ENCODE measurements at regions not wholly inside any gene's neighbourhood (a gene's known extent, or its start where the extent isn't known, plus 50 kb on each side); places are given as distances from the start of the nearest gene placed in this dataset.

DNA sequence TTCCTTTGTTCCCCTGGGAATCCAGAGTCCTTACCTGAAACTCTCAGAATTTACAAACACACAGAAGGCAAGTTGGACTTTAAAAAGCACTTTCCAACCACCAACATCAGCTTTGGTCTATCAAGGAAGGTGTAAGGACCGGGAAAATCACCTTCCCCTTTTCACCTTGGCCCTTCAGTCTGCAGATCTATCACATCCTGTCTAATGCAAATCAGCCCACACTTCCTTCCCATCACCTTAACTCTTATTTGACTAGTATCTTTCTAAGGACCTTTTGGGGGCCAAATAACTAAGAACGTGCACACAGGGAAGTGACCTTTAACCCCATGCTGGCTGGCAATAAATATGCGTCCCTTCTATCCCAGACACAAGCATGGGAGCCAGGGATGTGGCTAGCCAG, 320.6 kb downstream of the ARRDC4 start (continued):
- TF ChIP-seq ZBTB33 (IDR thresholded peaks at IDR 0.05; ENCODE audit: extremely low read depth, insufficient replicate concordance, low read length): no peak
- TF ChIP-seq FOSL1 (IDR thresholded peaks at IDR 0.05; ENCODE audit: low read depth): no peak
- no peak for TF ChIP-seq ELF1 (IDR thresholded peaks at IDR 0.05; ENCODE audit: borderline replicate concordance, low read depth)

DNA sequence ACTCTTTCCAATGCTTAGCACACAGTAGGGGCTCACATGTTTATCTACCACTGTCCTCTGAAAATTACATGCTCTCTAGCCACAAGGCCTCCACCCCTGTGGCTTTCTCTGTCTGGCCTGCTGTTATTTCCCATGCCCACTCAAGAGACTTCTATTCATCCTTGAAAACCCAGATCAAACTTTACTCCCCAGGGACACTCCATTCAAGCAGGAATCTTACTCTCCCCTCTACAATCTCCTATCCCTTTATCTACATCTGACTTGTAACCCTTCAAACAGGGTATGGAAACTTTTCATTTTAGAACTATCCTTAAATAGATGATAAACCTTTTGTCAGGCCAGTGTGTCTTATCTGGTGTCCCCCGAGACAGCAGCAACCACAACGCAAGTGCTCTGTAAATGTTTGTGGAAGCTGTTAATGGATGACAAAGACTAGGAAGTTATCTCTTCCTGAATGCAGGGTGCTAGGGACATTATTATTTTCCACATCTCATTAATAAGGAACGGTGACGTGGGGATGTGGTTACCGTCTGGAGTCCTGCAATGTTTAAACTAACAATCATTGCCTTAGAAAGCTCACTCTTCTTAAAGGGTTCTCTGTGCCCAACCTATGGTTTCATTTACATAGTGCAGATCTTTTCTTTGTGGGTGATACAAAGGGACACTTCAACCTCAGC, 322.3 kb downstream of the ARRDC4 start:
- H3K4me1 ChIP-seq (ENCODE audit: control insufficient read depth in 1 of 2, insufficient read depth in 2 of 2, low read length in 2 of 2): no peaks in the 10 kb centered on the region
- no peak overlapping the region for H3K4me3 ChIP-seq (replicated peaks in 1 of 2; ENCODE audit: low read depth in 1 of 2, low read length in 2 of 2)
- no peak overlapping the region for H3K4me2 ChIP-seq (ENCODE audit: low read length)
- ATAC-seq (no peak), DNase-seq (ENCODE audit: low read depth, low spot score) (no peak)
- ChIA-PET CTCF (no interaction called here), POLR2A (no interaction called here), RAD21 (ENCODE audit: low non-redundant PET in 1 of 2, low total read pairs in 2 of 2, uncharacterized antibody in 2 of 2, unreplicated experiment in 2 of 2) (no interaction called here)
- no peak for TF ChIP-seq ZBTB33 (IDR thresholded peaks at IDR 0.05; ENCODE audit: extremely low read depth, insufficient replicate concordance, low read length)
- no peak for TF ChIP-seq ZFX (IDR thresholded peaks at IDR 0.05)
- TF ChIP-seq CEBPB (IDR thresholded peaks at IDR 0.05; ENCODE audit: low read depth): no peak
- TF ChIP-seq POLR2AphosphoS5 (IDR thresholded peaks at IDR 0.05; ENCODE audit: low read depth, low read length): no peak
- no peak for TF ChIP-seq SIN3A (IDR thresholded peaks at IDR 0.05; ENCODE audit: low read depth)
- TF ChIP-seq EGR1 (IDR thresholded peaks at IDR 0.05; ENCODE audit: low read depth): no peak
- no peak for TF ChIP-seq EZH2 (IDR thresholded peaks at IDR 0.05)
- TF ChIP-seq CBX3 (IDR thresholded peaks at IDR 0.05; ENCODE audit: low read depth): no peak
- TF ChIP-seq FOSL1 (IDR thresholded peaks at IDR 0.05; ENCODE audit: low read depth): no peak
- no peak for TF ChIP-seq YY1 (IDR thresholded peaks at IDR 0.05; ENCODE audit: extremely low read depth, insufficient replicate concordance, low read depth, low read length)
- TF ChIP-seq EZH2phosphoT487 (IDR thresholded peaks at IDR 0.05; ENCODE audit: borderline replicate concordance): no peak
- TF ChIP-seq POLR2A (IDR thresholded peaks at IDR 0.05; ENCODE audit: borderline replicate concordance, extremely low read depth, insufficient read depth, insufficient read length): no peak
- TF ChIP-seq, protein P1, sequence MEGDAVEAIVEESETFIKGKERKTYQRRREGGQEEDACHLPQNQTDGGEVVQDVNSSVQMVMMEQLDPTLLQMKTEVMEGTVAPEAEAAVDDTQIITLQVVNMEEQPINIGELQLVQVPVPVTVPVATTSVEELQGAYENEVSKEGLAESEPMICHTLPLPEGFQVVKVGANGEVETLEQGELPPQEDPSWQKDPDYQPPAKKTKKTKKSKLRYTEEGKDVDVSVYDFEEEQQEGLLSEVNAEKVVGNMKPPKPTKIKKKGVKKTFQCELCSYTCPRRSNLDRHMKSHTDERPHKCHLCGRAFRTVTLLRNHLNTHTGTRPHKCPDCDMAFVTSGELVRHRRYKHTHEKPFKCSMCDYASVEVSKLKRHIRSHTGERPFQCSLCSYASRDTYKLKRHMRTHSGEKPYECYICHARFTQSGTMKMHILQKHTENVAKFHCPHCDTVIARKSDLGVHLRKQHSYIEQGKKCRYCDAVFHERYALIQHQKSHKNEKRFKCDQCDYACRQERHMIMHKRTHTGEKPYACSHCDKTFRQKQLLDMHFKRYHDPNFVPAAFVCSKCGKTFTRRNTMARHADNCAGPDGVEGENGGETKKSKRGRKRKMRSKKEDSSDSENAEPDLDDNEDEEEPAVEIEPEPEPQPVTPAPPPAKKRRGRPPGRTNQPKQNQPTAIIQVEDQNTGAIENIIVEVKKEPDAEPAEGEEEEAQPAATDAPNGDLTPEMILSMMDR (IDR thresholded peaks at IDR 0.05 in 2 of 3, conservative IDR thresholded peaks at IDR 0.05 in 1 of 3; ENCODE audit: borderline replicate concordance in 1 of 3, insufficient read depth in 1 of 3, low read depth in 2 of 3, low read length in 2 of 3): no peak
- H2AFZ ChIP-seq (ENCODE audit: low read depth, low read length, poor library complexity, severe bottlenecking): no peak overlapping the region
- H3K9me3 ChIP-seq (ENCODE audit: control insufficient read depth in 1 of 2, insufficient read depth in 1 of 2, low read depth in 1 of 2, low read length in 2 of 2): no peaks in the 10 kb centered on the region
- intact Hi-C loops (cut with micrococcal nuclease): no loop called here
- H3K36me3 ChIP-seq (ENCODE audit: control insufficient read depth in 1 of 2, insufficient read depth in 2 of 2, low read length in 2 of 2): no peaks in the 10 kb centered on the region
- peaks cover 15% of the 10 kb centered on the region; the same call in 1 of the 2 replicates for H3K27me3 ChIP-seq (ENCODE audit: insufficient read depth, low read length)
- no TSS peak for BruUV-seq (replicated peaks)
- H3K9ac ChIP-seq (ENCODE audit: low read length): no peak overlapping the region
- no peak overlapping the region for H3K27ac ChIP-seq (ENCODE audit: low read depth, low read length)
- no peaks in the 10 kb centered on the region for H3K79me2 ChIP-seq (ENCODE audit: insufficient read depth, low read length)
- no peaks in the 10 kb centered on the region for H3K9me2 ChIP-seq (ENCODE audit: insufficient read depth)
- H4K20me1 ChIP-seq (ENCODE audit: insufficient read depth): no peaks in the 10 kb centered on the region
